ENCODE measurements at regions not wholly inside any gene's neighbourhood (a gene's known extent, or its start where the extent isn't known, plus 50 kb on each side); places are given as distances from the start of the nearest gene placed in this dataset.
A peak's percentile ranks its signal among the peaks of the same experiment; 100 is the strongest.

DNA sequence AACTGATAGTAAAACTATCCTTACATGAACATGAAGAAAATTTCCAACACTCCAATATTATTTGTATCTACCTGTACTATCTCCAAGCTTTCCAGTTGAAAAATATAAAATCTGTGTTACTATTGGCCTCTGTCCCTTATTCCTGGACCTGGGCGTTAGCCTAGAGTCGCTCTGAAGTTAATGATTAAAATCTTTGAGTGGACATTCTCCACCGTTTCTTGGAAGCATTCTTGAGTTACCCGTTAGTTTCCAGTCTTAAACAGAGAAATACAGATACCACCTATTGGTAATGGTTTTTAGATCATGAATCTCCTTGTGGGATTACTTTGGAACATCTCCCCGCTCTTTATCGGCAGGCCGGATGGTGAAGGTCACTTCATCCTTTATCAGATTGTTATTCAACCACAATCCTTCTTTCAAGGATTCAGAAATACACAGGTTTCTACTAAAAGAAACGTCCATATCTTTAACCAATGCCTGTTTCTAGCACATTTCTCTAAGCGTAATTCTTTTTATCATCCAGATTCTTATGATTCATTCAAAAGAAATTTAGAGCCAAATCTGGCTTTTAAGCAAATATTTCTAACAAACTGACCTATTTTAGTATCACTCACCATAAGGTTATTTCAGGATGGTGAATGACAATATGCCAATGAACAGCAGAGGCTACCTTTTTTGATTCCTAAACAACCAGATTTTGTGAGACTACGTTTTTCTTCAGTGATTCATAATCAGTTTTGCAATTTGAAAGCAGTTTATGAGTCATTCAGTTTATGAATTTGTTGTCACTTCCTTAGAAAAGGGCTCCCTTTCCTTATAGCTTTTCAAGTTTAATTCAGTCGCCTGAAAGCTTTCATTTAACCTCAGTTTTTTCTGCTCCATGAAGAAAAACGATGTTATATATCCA lies 70.2 kb upstream of the ERRFI1 start (continued):
- TF ChIP-seq HNF1A (IDR thresholded peaks at IDR 0.05; ENCODE audit: low read depth) (peak; percentile 71; the same call in 1 of the 2 replicates), HNF1A (CRISPR knock-in tag; IDR thresholded peaks at IDR 0.05; ENCODE audit: borderline replicate concordance) (peak; percentile 39; the same call in 1 of the 2 replicates), CREB3 (CRISPR knock-in tag; IDR thresholded peaks at IDR 0.05) (no peak), EP300 (IDR thresholded peaks at IDR 0.05; ENCODE audit: low read depth in 2 of 2, low read length in 2 of 2) (no peak; a peak in 1 of 4 replicates), EP300 (CRISPR knock-in tag; IDR thresholded peaks at IDR 0.05; ENCODE audit: borderline replicate concordance) (no peak), TCF7L2 (IDR thresholded peaks at IDR 0.05; ENCODE audit: low read depth, low read length) (no peak), ARID2 (CRISPR knock-in tag; IDR thresholded peaks at IDR 0.05; ENCODE audit: borderline replicate concordance) (0 out of 2 replicates have a peak, but pooled peaks have one; percentile 24), TARDBP (CRISPR knock-in tag; IDR thresholded peaks at IDR 0.05) (0 out of 2 replicates have a peak, but pooled peaks have one; percentile 20)
